Ishikawa (cell line): ENCODE measurements at regions not wholly inside any gene's neighbourhood (a gene's known extent, or its start where the extent isn't known, plus 50 kb on each side); places are given as distances from the start of the nearest gene placed in this dataset.

Experiments
- CREB1 ChIP-seq: IDR thresholded peaks from 2 replicates; pipeline ENCODE4 v1.6.1; 2012; ENCODE audit warnings: low read depth
- EGR1 ChIP-seq: IDR thresholded peaks from 2 replicates; pipeline ENCODE4 v1.6.1; 2012
- EP300 ChIP-seq: IDR thresholded peaks from 2 replicates; pipeline ENCODE4 v1.6.1; 2012; ENCODE audit warnings: borderline replicate concordance
- FOXM1 ChIP-seq: IDR thresholded peaks from 2 replicates; pipeline ENCODE4 v1.6.1; 2012; ENCODE audit warnings: low read depth, borderline replicate concordance
- RAD21 ChIP-seq: IDR thresholded peaks from 2 replicates; pipeline ENCODE4 v1.6.1; 2012; ENCODE audit warnings: low read depth
- TAF1 ChIP-seq: IDR thresholded peaks from 2 replicates; pipeline ENCODE4 v1.6.1; 2012; ENCODE audit warnings: low read depth, mild to moderate bottlenecking
- ZBTB7A ChIP-seq: IDR thresholded peaks from 2 replicates; pipeline ENCODE4 v1.6.1; 2012; ENCODE audit warnings: low read depth
- TF ChIP-seq, protein P1 (sequence below): IDR thresholded peaks from 2 replicates; pipeline ENCODE4 v1.6.1; 2012; ENCODE audit warnings: low read depth, mild to moderate bottlenecking
- TF ChIP-seq, protein P2 (sequence below): IDR thresholded peaks from 2 replicates; pipeline ENCODE4 v1.6.1; 2012
- TF ChIP-seq, protein P3 (sequence below): IDR thresholded peaks from 2 replicates; pipeline ENCODE4 v1.6.1; 2012

DNA sequence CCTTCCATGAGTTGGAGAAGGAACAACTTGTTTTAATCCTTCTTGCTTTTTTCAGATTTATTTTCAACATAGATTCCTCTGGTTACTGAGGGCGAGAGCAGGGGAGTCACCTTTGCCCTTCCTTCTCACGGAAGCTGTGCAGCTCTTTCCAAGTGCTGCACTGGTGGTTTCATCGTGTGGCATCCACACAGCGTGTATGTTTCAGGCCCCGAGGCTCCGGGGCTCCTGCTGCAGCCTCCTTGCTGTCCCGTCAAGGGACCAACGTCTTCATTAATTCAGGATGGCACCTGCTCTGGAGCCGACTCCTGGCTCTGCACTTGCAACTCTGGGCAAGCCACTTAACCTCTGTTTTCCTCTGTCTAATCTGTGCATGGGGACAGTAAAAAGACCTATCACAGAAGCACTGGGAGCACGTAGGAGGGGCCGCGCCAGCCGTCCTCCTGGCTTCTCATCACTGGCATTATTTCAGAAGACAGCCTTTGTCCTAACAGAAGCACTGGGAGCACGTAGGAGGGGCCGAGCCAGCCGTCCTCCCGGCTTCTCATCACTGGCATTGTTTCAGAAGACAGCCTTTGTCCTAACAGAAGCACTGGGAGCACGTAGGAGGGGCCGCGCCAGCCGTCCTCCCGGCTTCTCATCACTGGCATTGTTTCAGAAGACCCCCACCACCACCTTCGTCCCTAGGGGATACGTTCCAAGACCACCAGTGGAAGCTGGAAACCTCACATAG lies 117.8 kb upstream of the NKX1-1 start:
- no peak for TF ChIP-seq EGR1
- no peak for TF ChIP-seq RAD21
- no peak for TF ChIP-seq TAF1
- TF ChIP-seq, protein P1, sequence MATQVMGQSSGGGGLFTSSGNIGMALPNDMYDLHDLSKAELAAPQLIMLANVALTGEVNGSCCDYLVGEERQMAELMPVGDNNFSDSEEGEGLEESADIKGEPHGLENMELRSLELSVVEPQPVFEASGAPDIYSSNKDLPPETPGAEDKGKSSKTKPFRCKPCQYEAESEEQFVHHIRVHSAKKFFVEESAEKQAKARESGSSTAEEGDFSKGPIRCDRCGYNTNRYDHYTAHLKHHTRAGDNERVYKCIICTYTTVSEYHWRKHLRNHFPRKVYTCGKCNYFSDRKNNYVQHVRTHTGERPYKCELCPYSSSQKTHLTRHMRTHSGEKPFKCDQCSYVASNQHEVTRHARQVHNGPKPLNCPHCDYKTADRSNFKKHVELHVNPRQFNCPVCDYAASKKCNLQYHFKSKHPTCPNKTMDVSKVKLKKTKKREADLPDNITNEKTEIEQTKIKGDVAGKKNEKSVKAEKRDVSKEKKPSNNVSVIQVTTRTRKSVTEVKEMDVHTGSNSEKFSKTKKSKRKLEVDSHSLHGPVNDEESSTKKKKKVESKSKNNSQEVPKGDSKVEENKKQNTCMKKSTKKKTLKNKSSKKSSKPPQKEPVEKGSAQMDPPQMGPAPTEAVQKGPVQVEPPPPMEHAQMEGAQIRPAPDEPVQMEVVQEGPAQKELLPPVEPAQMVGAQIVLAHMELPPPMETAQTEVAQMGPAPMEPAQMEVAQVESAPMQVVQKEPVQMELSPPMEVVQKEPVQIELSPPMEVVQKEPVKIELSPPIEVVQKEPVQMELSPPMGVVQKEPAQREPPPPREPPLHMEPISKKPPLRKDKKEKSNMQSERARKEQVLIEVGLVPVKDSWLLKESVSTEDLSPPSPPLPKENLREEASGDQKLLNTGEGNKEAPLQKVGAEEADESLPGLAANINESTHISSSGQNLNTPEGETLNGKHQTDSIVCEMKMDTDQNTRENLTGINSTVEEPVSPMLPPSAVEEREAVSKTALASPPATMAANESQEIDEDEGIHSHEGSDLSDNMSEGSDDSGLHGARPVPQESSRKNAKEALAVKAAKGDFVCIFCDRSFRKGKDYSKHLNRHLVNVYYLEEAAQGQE = no peak
- TF ChIP-seq, protein P2, sequence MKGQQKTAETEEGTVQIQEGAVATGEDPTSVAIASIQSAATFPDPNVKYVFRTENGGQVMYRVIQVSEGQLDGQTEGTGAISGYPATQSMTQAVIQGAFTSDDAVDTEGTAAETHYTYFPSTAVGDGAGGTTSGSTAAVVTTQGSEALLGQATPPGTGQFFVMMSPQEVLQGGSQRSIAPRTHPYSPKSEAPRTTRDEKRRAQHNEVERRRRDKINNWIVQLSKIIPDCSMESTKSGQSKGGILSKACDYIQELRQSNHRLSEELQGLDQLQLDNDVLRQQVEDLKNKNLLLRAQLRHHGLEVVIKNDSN = no peak
- TF ChIP-seq, protein P3, sequence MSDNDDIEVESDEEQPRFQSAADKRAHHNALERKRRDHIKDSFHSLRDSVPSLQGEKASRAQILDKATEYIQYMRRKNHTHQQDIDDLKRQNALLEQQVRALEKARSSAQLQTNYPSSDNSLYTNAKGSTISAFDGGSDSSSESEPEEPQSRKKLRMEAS = no peak
- no peak for TF ChIP-seq CREB1
- no peak for TF ChIP-seq ZBTB7A
- no peak for TF ChIP-seq EP300
- TF ChIP-seq FOXM1 = no peak
